ENCODE measurements at regions not wholly inside any gene's neighbourhood (a gene's known extent, or its start where the extent isn't known, plus 50 kb on each side); places are given as distances from the start of the nearest gene placed in this dataset.

DNA sequence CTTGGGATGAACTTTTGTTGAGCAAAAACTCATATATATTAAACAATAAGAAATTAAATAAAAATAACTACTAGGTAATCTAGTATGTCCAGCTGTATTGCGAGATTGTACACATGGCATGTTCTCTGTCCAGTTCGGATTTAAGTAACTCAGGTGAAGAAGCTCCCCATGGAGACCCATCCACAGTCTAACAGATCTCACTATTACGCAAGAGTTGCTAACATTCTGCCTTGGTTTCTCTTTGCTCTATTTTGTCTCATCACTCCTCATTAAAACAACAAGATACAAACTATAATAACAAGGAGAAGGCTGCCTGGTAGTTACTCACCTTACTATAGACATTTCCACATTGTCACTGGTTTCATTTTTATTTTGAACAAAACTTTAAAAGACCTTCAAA, 1372.3 kb upstream of the CELF2 start:
- ChIA-PET POLR2A (no interaction called here), CTCF (no interaction called here)
- no peaks in the 10 kb centered on the region for H3K79me2 ChIP-seq (ENCODE audit: control insufficient read depth, insufficient read depth, low read length)
- no peaks in the 10 kb centered on the region for H3K4me1 ChIP-seq (ENCODE audit: control insufficient read depth, extremely low read depth, insufficient read depth, low read length)
- H3K27me3 ChIP-seq (ENCODE audit: control insufficient read depth in 2 of 2, insufficient read depth in 2 of 2, low read length in 2 of 2), result no peaks in the 10 kb centered on the region
- no TSS peak for BruUV-seq (replicated peaks)
- no peak overlapping the region for H3K4me3 ChIP-seq (replicated peaks in 1 of 3; ENCODE audit: insufficient read depth in 1 of 3, low read depth in 1 of 3, low read length in 3 of 3)
- H4K20me1 ChIP-seq (replicated peaks; ENCODE audit: control insufficient read depth, extremely low read depth, insufficient read depth, low read length), result no peaks in the 10 kb centered on the region
- no peak for FAIRE-seq
- H3K9me3 ChIP-seq (replicated peaks; ENCODE audit: control insufficient read depth, insufficient read depth, low read length), result no peaks in the 10 kb centered on the region
- no peak overlapping the region for H3K4me2 ChIP-seq (ENCODE audit: insufficient read depth, low read length)
- no peak overlapping the region for H3K9ac ChIP-seq (replicated peaks; ENCODE audit: extremely low read depth, insufficient read depth, low read length)
- no peaks in the 10 kb centered on the region for H3K36me3 ChIP-seq (ENCODE audit: control insufficient read depth in 2 of 2, extremely low read depth in 1 of 2, insufficient read depth in 2 of 2, low read length in 2 of 2)
- dilution Hi-C loops (cut with MboI; ENCODE audit: extremely low pct_ligation_motif_present, low sequenced_read_pairs), result no loop called here
- no peak for DNase-seq (ENCODE audit: low read depth, low spot score)
- intact Hi-C loops (cut with micrococcal nuclease), result no loop called here
- no peaks in the 10 kb centered on the region for H3K9me1 ChIP-seq (replicated peaks; ENCODE audit: control insufficient read depth, extremely low read depth, insufficient read depth, low read length)
- H3K27ac ChIP-seq (ENCODE audit: insufficient read depth, low read depth, low read length), result no peak overlapping the region
- H2AFZ ChIP-seq (ENCODE audit: low read depth, low read length), result no peak overlapping the region
- no peak for TF ChIP-seq POLR2AphosphoS5 (IDR thresholded peaks at IDR 0.05; ENCODE audit: insufficient read depth, low read depth, low read length)
- TF ChIP-seq GATA2 (IDR thresholded peaks at IDR 0.05; ENCODE audit: insufficient read depth, insufficient read length, low read depth, low read length), result no peak
- TF ChIP-seq JUN (IDR thresholded peaks at IDR 0.05; ENCODE audit: borderline replicate concordance, insufficient read depth, insufficient read length, low read depth), result no peak
- TF ChIP-seq EZH2 (IDR thresholded peaks at IDR 0.05; ENCODE audit: borderline replicate concordance, low read depth, low read length, severe bottlenecking), result no peak
- no peak for TF ChIP-seq MYC (IDR thresholded peaks at IDR 0.05; ENCODE audit: low read depth, low read length)

DNA sequence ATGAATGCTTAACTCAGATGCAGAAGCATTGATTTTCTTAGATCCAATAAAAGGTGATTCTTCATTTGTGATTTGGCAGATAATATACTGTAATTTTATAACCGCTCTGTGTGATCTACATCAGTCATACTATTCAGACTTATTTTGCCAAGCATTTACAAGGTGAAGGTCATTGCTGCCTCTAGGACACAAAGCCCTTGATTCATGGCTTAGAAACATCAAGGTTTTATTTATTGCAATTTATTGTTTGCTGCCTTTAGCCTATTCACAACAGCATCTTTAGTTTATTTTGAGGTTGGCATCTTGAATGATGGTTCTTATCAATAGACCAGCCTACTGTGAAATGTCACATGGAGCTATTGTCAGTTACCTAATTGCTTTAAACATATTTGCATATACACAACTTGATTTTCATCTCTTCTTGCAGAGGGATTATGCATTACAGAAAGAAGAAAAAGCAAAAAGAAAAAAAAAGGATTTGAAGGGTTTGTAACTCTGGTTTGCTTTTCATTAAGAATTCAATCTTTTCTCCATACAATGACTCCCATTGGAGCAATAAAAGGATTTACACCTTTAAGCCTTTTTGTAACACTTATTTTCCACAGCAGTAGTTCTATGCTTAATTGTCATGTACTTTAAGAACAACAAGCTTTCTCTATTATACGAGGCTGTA, 1371.6 kb upstream of the CELF2 start:
- CTCF ChIA-PET, result no interaction called here
- no peaks in the 10 kb centered on the region for H3K9me3 ChIP-seq (replicated peaks; ENCODE audit: control insufficient read depth, insufficient read depth, low read length)
- no peaks in the 10 kb centered on the region for H3K79me2 ChIP-seq (ENCODE audit: control insufficient read depth, insufficient read depth, low read length)
- H3K9me1 ChIP-seq (replicated peaks; ENCODE audit: control insufficient read depth, extremely low read depth, insufficient read depth, low read length), result no peaks in the 10 kb centered on the region
- intact Hi-C loops (cut with micrococcal nuclease) (no loop called here), dilution Hi-C loops (cut with MboI; ENCODE audit: extremely low pct_ligation_motif_present, low sequenced_read_pairs) (no loop called here)
- no peak overlapping the region for H2AFZ ChIP-seq (ENCODE audit: low read depth, low read length)
- no peak overlapping the region for H3K4me3 ChIP-seq (replicated peaks in 1 of 3; ENCODE audit: insufficient read depth in 1 of 3, low read depth in 1 of 3, low read length in 3 of 3)
- FAIRE-seq (no peak), DNase-seq (ENCODE audit: low read depth, low spot score) (no peak)
- H3K36me3 ChIP-seq (ENCODE audit: control insufficient read depth in 2 of 2, extremely low read depth in 1 of 2, insufficient read depth in 2 of 2, low read length in 2 of 2), result no peaks in the 10 kb centered on the region
- POLR2A ChIA-PET, result no interaction called here
- no peaks in the 10 kb centered on the region for H4K20me1 ChIP-seq (replicated peaks; ENCODE audit: control insufficient read depth, extremely low read depth, insufficient read depth, low read length)
- no peak overlapping the region for H3K4me2 ChIP-seq (ENCODE audit: insufficient read depth, low read length)
- H3K4me1 ChIP-seq (ENCODE audit: control insufficient read depth, extremely low read depth, insufficient read depth, low read length), result no peaks in the 10 kb centered on the region
- BruUV-seq (replicated peaks), result no TSS peak
- no peak overlapping the region for H3K27ac ChIP-seq (ENCODE audit: insufficient read depth, low read depth, low read length)
- no peaks in the 10 kb centered on the region for H3K27me3 ChIP-seq (ENCODE audit: control insufficient read depth in 2 of 2, insufficient read depth in 2 of 2, low read length in 2 of 2)
- no peak overlapping the region for H3K9ac ChIP-seq (replicated peaks; ENCODE audit: extremely low read depth, insufficient read depth, low read length)
- no peak for TF ChIP-seq POLR2A (IDR thresholded peaks at IDR 0.05; ENCODE audit: low read depth, low read length)
- TF ChIP-seq CTCF (IDR thresholded peaks at IDR 0.05; ENCODE audit: extremely low read depth in 1 of 2, insufficient read depth in 1 of 2, low read depth in 1 of 2, low read length in 2 of 2), result no peak
- TF ChIP-seq FOS (IDR thresholded peaks at IDR 0.05; ENCODE audit: borderline replicate concordance, insufficient read depth, low read length), result no peak

Data from endothelial cell of umbilical vein (primary cell).